HG02571 (cell line): ENCODE measurements at regions not wholly inside any gene's neighbourhood (a gene's known extent, or its start where the extent isn't known, plus 50 kb on each side); places are given as distances from the start of the nearest gene placed in this dataset.

Experiments
- ATAC-seq: cut with Tn5 transposase; IDR thresholded peaks from one replicate; pipeline ENCODE4 v1.9.1; 2021; ENCODE audit warnings: mild to moderate bottlenecking, moderate library complexity; ENCODE audit not compliant: unreplicated experiment

DNA sequence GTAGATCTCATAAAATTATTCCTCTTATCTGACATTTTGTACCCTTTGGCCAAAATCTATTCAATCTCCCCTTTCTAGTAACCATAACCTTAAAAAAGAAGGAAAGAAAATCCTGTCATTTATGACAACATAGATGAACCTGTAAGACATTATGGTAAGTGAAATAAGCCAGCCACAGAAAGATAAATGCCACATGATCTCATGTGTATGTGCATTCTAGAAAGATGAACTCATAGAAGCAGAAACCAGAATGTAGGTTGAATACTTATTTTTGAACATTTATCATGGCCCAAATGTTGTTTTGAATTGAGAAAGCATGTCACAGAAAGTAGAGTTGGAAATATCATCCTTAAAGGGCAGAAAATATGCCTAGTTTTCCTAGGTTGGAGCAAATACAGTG lies 1053.6 kb downstream of the SLC6A15 start:
- ATAC-seq = no peak

DNA sequence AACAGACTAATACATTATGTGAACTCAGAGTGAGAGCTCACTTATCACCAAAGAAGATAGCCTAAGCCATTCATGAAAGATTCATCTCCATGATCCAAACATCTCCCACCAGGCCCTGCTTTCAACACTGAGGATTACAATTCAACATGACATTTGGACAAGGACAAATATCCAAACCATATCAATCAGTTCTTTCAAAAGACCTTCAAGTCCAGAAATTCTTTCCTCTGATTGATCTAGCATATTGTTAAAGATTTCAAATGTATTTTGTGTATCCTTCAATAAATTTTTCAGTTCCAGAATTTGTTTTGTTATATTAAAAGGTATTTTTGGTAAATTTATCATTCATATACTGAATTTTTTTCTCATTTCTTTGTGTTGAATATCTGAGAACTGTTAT lies 1055.8 kb downstream of the SLC6A15 start:
- ATAC-seq = no peak

DNA sequence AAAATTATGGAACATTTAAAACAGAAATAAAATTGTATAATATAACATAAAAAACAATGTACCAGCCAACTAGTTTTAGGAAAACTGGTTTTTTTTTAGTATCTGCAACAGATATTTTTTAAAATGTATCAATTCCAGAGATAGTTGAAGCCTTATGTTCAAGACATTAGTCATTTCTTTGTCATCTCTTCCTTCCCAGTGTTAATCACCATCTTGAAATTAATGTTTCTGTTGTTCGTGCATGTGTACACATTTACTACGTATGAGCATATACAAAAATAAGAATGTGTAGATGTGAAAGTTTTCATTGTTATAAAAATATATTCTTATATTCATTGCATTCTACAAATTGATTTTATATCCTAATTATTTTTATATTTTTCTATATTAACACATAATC lies 1062.1 kb downstream of the SLC6A15 start:
- ATAC-seq = no peak

DNA sequence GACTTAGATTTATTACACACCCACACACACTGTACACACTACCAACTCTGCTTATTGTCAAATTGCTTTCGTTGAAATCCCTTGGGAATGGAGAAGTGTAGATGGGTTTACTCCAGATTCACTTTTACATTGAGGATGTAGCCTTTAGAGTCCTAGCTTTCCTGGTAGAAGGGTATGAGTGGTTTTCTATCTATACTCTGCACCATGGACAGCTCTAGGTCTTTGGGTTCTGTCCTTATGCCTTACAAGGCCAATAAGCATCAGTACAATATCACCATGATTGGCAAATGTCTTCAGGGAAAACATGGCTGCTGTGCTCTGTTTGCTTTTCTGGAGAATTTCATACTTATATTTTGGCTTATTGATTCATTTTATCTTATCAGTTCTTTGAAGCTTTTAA lies 1063.9 kb downstream of the SLC6A15 start:
- ATAC-seq = no peak

DNA sequence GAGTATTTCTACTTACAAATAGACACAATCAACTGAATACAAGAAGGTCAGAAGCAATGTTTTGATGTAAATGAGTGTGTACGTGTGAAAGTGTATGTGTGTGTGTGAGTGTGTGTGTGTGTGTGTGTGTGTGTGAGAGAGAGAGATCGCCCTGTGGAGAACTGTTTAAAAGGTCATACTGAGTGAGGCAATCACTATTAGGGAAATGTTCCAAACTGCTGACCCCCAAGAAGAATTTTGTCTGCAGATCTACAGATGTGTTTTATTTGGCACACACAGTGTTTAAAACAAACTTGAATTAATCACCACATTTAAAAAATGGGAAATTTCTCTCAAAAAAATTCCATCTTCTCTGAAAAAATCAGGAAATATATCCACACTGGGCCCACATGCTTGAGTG lies 1069.1 kb downstream of the SLC6A15 start:
- ATAC-seq = no peak

DNA sequence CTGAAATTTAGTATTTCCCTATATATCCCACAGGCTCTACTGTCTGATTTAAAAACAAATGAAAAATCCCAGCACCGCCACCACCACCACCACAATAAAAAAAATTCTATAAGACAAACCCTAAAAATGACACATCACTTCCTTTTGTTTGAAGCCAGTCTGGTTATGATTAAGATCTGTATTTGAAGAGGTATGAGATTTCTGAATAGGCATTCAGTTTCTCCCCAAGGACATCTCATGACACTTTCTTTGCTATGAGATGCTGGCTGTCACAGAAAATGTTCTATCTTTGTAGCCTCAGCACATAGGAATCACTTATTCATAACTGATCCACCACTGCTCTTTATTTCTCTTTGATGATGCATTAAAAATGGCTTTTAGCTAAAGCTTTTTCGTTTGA lies 1071.0 kb downstream of the SLC6A15 start:
- ATAC-seq = no peak

DNA sequence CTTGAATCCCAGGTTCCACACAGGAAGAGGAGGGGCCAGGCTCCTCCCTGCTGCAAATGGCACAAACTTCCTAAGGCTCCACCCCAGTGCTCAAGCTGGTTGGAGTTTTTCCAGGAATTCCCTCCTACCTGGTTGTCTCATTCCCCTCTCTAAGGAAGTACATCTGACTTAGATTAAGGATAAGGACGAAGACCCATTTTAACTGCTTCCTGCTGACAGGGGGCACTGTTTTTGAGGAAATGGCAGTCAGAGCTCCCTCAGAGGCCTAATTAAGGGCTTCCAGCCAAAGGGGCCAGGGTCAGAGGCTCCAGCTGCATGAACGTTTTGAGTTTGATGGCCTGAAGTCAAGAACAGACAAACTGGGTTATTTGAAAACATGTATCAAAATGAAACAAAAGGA lies 1084.7 kb downstream of the SLC6A15 start:
- ATAC-seq = no peak

DNA sequence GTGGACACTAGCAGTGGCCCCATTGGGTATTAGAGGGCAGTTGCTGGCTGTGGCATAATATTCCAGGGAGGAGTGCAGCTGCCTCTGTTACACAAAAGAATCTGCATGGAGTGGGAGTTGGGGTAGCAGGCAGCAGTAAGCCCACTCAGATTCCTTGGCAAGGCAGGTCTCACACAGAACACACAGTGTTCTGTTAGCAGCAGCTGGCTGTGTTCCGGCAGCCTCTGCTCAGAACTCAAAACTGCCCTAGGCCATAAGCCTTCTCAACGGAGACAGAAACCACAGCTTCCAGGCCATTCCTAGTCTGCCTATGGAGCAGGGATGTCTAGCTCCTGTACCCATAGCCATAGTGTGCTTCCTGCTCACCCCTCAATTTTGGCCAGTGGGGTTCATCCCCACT lies 1085.4 kb downstream of the SLC6A15 start:
- ATAC-seq = no peak

DNA sequence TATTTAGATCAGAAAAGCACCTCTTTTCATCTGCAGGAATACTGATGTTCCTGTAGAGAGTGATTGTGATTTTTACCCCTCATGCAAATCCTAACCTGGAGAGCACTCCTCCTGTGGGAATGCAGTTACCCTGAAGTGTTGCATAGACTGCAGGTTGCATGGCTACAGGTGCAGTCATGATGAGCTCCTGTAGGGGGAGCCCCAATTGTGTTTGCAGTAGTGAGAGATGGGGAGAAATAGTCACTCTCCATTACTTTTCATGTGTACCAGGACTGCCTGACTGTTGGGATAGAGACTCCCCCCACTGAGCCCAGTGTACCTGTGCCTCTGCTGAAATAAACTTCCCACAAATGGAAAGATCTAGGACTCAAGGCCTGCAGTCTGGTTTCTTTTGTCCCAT lies 1086.5 kb downstream of the SLC6A15 start:
- ATAC-seq = peak; percentile 75

DNA sequence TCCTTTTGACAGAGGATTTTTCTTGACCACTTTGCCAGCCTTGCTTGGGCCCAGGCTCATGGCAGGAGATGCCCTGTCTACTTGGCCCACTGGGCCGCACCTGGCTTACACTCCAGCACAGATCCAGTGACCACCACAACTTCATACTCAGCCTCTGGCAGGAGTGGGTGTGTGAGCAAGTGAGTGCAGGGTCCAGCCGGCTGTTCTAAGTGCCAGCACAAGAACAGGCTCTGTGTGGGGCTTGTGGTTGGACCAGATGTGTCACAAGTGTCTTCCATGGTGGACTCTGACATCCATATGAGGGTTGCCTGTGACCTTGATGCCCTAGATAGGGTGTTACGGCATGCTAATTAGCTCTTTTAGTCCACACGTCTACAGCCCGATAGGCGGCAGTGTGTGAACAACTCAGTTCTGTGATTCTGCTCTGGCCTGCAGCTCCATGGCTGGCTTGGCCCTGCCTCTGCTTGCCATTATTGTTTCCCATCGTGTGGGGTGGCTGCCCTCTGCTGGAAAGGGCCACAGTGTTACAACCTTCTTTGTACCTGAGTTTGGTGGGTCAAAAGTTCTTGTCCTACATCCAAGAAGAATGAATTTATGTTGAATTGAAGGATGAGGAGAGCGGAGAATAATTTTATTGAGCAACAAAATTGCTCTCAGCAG lies 1089.1 kb downstream of the SLC6A15 start:
- ATAC-seq = peak; percentile 86

DNA sequence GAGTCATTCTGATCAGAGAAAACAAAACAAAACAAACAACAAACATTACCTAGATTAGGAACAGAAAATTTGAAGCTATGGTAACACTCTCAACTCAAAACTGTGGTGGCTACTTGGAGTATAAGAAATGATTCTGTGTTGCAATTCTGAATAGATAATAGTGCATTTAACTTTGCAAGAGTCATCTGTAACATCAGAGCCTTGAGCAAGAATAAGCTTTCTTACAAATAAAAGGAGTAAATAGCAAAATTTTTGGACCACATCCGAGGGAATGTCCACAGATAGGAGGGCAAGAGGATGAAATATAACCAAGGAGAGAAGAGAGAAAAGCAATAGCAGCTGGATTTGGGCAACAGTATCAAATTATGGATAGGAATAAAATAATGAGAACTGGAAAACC lies 1090.6 kb downstream of the SLC6A15 start:
- no peak for ATAC-seq

DNA sequence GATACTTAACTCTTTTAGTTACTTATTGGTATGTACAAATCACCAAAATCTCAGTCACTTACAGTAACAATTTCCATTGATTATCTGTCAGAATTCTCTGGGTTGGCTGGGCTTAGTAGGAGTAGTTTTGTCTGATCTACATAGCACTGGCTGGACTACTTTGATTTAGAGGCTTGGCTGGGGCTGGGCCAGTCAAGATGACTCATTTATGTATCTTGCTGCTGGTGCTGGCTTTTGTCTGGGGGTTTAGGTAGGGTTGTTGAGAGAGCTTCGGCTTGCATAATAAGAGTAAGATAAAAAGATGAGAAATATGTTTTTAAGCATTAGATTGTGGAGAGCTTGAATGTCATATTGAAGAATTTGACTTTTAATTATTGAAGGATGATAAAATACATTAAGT lies 1093.7 kb downstream of the SLC6A15 start:
- no peak for ATAC-seq

DNA sequence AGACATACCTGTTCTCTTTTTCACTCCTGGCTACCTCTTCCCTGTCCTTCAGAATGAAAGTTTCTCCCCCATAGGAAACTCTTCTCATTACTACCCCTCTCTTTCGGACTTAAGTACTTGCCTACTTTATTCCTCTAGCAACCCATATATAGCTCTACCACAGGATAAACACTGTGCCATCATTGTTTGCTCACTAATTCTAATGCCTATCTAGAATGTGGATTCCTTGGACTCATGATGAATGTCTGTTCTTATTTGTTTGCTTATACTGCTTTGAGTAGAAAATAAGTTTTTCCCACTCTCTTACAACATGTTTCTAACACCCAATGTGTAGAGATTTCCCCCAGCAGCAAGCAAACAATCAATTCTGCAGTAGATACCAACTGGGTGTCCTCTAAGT lies 1094.9 kb downstream of the SLC6A15 start:
- ATAC-seq = no peak

DNA sequence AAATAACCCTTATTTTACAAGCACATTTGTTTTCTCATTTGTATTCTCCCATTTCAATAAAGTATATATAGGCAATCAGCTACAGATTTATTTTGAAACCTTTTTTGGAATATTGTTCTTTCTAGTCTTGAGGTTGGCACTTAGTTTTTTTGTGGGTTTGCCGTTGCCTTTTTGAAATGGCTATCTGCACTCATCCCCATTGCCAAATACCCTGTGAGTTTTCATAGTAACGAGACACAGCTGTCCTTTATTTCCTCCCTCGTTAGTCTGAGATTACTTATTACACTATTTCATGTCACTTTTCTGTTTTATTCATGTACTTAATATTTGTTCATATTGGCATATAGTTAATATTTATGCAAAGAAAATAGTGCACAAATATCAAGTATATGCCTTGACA lies 1104.0 kb downstream of the SLC6A15 start:
- ATAC-seq = no peak

DNA sequence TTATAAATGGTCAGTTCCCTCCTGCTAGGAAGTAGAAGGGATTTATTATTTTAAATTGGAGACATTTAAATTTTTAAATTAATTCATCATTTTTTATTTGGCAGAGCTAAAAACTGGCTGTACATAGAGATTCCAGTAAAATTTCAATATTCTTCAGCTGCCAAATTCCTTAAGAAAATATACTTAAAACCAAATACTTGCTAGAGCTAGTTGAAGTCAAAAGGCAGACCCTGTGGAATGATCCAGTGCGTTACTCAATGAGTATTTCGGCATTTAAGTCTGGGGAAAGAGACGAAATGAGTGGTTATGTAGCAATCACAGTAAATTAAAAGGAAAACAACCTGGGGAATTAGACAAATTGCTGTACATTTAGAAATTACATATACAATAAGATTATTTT lies 1104.7 kb downstream of the SLC6A15 start:
- ATAC-seq = no peak

DNA sequence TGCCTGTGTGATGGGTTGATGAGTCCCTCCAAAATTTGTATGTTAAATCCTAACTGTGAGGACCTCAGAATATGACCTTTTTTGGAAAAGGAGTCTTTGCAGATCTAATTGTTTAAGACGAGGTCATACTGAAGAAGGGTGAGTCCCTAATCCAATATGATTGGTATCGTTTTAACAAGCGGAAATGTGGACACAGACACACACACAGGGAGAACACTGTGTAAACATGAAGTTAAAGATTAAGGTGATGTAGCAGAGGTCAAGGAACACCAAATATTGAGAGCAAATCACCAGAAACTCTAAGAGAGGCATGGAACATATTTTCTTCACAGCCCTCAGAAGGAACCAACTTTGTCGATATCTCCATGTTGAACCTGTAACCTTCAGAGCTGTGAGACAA lies 1106.7 kb downstream of the SLC6A15 start:
- no peak for ATAC-seq

DNA sequence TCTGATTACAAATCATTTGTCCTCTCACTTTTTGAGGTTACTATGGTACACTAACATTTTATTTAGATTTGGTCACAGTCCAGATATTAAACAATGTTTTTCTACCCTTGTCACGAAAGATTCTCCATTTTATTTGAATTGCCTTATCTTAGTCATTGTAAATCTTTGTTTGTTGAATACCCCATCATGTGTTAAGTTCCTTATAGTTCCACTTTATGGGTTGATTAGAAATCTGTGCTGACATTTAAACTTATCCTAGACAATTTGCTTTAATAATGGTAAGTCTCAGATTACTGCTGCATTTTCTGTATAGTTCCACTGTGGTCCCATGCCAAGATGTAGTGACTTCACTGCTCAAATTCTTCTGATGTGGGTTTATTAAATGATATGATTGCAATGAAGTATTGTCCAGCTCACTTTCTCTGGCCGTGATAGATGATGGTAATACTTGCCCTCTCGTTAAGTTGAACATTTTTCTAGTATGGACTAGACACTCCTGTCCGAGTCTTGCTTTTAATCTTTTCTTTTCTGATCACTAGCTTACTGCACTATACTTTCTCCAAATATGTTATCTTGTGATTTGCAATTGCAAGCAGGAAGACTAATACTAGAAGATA lies 1107.3 kb downstream of the SLC6A15 start:
- no peak for ATAC-seq

DNA sequence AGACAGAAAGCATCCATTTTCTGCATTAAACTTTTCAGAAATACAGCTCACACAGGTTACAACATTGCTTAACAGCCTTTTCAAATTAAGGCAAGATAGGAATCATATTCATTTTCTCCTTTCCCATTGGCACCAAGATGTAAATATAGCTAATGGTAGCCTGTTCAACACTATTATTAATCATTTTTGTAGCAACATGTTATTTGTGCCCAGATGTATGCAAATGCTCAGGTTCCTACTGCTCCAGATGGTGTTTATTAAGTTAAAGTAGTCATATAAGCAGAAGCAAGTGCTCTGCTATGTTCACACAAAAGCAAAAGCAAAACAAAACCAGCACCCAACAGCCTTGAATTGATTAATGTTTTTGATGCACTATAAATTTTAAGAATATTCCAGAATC lies 1110.6 kb downstream of the SLC6A15 start:
- no peak for ATAC-seq

DNA sequence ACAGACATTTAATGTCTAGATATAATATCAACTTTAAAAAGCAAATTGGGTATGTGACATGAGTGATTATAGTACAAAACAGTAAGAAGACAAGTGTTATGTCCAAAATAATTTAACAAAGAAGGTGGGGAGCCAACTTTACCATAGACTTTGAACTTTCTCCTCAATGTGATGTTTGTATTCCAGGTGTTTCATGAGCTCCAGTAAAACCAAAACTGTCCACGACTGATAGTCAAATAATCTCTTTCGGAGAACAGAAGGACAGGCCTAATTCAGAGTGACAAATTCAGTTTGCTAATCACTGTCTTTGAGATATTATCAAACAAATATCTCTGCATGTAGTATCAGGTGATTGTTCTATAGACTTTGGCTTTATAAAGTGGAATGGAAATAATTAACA lies 1112.6 kb downstream of the SLC6A15 start:
- no peak for ATAC-seq

DNA sequence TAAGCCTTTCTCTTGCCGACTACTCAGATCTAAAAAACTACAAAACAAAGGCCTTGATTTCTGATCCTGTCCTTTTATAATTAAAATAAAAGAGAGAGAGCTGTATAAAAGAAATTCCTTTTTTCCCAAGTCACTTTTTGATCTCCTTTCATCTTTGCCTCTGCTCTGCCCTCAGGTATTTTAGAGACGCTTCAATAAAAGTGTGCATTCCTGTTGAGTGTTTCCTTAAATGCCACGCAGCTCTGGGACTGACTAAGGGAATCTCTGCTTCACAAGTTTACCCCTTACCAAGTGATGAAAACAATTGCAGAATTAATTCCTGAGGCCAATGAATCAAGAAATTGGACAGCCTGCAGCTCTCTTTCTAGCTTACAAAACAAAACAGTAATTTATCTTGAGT lies 1109.8 kb downstream of the TMTC2 start:
- ATAC-seq = no peak

DNA sequence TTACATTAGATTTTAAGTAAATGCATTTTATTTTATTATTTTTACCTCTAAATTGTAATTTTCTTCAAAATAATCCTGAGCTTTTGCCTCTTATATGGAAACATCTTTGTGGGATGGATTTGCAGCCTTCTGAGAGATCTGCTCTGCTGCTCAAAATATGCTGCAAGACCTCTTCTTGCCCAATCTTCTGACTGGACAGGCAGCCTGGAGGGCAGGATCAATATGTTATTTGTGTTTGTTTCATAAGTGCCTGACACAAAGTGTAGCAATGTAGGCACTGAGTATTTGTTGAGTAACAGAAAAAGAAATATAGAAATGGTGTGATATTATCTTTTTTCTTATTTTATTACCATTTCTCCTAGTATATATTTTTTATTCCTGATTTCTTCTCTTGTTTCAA lies 1106.9 kb downstream of the TMTC2 start:
- ATAC-seq = no peak

DNA sequence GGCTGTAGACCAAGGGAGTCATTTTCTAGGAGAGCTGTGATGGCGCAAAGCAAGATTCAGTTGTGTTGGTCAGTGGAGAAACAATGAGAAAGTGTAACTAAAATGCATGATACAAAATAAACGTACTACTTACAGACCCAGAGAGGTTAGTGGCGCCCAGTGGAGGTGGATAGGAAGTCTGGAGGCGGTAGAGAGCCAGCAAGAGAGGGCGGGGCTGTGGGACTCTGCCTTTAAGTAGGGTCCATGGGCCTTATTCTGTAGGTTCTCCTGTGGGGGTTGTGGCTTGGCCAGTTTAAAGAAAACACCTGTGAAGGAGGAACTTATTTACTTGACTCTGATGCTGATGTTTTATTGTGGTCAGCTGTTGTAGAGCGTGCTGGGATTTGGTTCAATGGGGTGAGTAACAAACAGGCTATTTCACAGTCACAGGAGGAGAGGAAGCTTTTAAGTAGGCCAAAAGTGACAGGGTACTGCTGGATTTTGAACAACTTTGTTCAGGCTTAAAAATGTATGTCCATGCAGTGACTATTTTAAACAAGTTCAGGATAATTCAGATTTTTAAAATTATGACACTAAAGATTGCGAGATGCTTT lies 1097.7 kb downstream of the TMTC2 start:
- no peak for ATAC-seq

DNA sequence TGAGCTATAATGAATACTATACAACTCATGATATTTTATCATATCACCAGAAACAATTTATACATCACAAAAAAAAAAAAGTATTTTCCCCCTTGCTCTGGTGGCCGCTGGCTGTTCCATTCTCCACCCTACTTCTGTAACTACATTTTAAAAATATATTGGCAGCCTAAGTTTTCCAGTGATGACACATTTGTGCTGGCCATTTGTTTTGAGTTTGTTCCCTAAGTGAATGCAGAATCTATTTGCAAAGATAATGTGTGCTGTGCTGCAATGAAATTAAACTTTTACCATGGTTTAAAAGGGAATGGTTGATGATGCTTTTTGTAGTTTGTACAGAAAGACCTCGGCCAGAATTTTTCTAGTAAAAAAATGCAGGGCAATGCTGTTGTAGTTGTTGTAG lies 1092.8 kb downstream of the TMTC2 start:
- no peak for ATAC-seq
